GM12872 (cell line): ENCODE measurements at regions not wholly inside any gene's neighbourhood (a gene's known extent, or its start where the extent isn't known, plus 50 kb on each side); places are given as distances from the start of the nearest gene placed in this dataset.

Source experiments
- CTCF ChIP-seq: IDR thresholded peaks from 3 replicates; pipeline ENCODE4 v1.5.1; 2011; ENCODE audit warnings: low read depth, mild to moderate bottlenecking, low read length, moderate library complexity; ENCODE audit not compliant: insufficient read depth

GRCh38 chr4:152112887-152113286, 352.1 kb upstream of the GATB start:
- TF ChIP-seq CTCF, result no peak

DNA sequence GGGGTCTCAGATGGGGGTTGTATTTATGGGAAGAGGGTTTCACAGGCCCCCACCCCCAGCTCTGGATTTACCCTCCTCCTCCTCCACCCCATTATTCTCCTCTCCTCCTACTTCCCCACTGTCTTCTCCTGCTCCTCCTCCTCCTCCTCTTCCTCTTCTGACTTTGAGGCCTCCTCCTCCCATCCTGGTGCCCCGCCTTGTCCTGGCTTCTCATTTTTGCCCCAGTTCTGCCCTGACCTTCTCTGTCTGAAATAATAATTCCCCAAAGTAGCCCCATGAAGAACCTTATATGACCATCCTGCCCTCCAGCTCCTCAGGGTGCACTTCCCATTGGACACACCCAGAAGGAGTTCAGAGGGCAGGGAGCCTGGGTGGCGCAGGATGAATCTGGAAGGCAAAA, 351.4 kb upstream of the GATB start:
- TF ChIP-seq CTCF, result no peak

- TF ChIP-seq CTCF, result no peak
Observed at GRCh38 chr4:152110780-152111179, 350.0 kb upstream of the GATB start.

DNA sequence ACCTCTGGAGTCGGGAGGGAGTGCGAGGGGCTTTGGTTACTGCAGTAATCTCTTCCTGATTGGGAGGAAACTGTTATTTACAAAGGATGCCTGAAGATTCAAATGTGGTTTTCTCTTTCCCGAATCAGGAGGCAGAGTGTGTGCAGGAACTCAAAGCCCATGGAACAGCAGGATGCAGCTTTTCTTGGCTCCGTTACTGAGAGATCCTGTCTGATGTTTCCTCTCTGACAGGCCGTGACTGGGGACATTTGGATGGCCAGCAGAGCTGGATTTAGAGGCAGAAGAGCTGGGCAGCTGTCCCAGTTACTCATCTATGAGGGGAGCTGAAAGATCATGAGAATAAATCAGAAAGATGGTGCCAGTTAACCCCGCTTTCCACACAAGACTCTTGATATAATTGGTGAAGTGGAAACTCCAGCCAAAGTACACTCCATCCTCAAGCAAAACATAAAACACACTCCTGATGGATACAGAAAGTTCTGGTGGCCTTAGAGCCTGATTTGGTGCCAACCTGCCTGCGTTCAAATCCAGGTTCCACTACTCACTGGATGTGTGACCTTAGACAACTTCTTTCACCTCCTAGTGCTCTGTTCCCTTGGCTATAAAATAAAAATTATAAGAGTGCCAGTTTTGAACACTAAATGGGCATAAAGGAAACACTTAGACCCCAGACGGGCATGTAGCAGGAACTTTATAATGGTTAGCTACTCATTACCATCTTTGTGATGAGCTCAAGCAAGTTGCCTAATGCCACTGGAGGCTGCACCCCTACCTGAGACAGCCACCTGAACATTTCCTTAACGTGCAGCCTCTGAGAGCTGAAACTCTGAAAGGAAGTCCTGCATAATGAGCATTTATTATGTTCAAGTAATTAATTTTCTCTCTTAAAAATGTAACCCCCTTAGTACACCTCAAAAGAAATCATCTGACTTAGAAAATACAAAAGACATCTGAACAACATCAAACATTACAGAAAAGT, 349.0 kb upstream of the GATB start:
- no peak for TF ChIP-seq CTCF

DNA sequence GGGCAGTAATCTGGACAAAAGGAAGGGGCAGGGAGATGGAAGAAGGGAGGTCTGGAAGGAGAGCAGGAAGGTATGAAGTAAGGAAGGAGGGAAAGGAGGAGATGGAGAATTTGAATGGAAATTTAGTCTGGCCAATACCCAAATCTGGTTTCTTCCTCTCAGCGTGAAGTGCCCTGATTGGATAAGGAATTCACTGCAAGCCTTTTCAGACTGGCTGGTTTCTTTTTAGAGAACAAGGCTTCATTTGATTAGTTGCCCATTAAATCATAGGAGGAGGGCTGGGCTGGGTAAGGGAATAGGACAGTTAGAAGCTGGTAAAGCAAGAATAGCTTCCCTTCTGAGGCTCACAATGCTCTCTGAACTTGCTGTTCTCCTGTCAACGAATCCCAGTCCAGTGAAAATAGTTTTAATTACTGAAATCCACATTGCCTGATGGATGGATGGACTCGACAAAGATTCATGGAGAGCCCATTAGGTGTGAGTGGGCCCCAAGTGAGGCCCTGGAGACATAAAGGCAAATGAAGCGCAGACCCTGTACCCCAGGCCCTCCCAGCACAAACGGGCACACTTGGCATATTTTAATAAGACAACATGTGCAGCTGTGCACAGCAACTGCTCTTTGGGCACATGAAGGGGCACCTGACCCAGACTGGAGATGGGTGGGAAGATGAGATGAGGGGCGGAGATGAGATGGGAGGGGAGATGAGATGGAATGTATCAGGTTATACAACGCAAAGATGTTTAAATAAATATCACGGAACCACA, 347.1 kb upstream of the GATB start:
- TF ChIP-seq CTCF, result no peak

- no peak for TF ChIP-seq CTCF
Observed at GRCh38 chr4:152106781-152107321, 346.0 kb upstream of the GATB start.

DNA sequence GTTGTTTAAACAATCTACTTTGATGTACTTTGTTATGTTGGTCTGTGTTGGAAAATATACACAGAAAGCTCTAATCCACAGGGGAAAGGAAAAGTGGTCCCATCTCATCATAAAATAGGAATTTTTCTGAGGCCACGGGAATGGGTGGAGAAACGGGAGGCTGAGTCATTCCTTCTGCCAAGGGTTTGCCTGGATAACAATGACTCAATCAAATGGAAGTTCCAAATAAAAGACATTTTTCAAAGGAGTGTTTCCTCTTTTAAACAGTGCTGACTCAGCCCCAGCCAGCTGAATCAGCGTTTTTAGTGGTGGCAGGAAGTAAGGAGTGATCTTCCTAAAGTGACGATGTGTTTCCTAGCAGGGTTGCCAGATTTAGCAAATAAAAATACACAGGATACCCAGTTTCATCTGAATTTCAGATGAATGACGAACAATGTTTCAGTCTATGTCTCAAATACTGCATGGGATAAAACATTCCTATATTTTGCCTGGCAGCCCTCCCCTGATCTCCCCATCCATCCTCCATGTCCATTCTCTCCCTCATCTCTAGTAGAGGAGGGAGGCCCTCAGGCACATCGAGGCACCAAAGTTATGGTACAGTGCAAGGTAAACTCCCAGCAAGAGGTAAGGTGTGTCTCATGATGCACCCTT, 345.4 kb upstream of the GATB start:
- no peak for TF ChIP-seq CTCF
